NT2/D1 (cell line): ENCODE measurements at regions not wholly inside any gene's neighbourhood (a gene's known extent, or its start where the extent isn't known, plus 50 kb on each side); places are given as distances from the start of the nearest gene placed in this dataset.

Experiments
- YY1 ChIP-seq: IDR thresholded peaks from 2 replicates; pipeline ENCODE4 v1.6.1; 2011; ENCODE audit not compliant: insufficient read length, insufficient read depth
- ZNF274 ChIP-seq: IDR thresholded peaks from 2 replicates; pipeline ENCODE4 v1.6.1; 2011; ENCODE audit warnings: mild to moderate bottlenecking, low read depth, low read length

- TF ChIP-seq ZNF274 = no peak
- TF ChIP-seq YY1 = no peak
Measured at GRCh38 chr15:46708226-46708625, 1009.1 kb upstream of the SEMA6D start.
